Activated CD4-positive, CD25-positive, alpha-beta regulatory T cell treated with anti-CD3 and anti-CD28 coated beads, Interleukin-2, amount 50 U/mL, for 16 hours (primary cell): ENCODE measurements at regions not wholly inside any gene's neighbourhood (a gene's known extent, or its start where the extent isn't known, plus 50 kb on each side); places are given as distances from the start of the nearest gene placed in this dataset.

ENCODE experiments used
- DNase-seq: peaks from one replicate; pipeline ENCODE4 v3.0.0-alpha.2; 2020; ENCODE audit warnings: low read depth, low spot score

- no peak for DNase-seq
Measured at GRCh38 chr2:8628179-8628865, 53.5 kb upstream of the ID2 start.

GRCh38 chr2:8628866-8629209, 53.0 kb upstream of the ID2 start:
- DNase-seq, result no peak

GRCh38 chr2:8629402-8629801, 52.5 kb upstream of the ID2 start:
- no peak for DNase-seq

- DNase-seq, result no peak
Measured at GRCh38 chr2:8630676-8631464, 51.0 kb upstream of the ID2 start.

GRCh38 chr2:8631465-8632005, 50.3 kb upstream of the ID2 start:
- no peak for DNase-seq
